HepG2 (cell line): ENCODE measurements at regions not wholly inside any gene's neighbourhood (a gene's known extent, or its start where the extent isn't known, plus 50 kb on each side); places are given as distances from the start of the nearest gene placed in this dataset.
"Not testable (repeated sequence)": the region's sequence is repeated elsewhere in the genome, so short reads cannot be mapped to it uniquely, and the experiment has no call there.

ENCODE experiments used
- ATAC-seq: fragments of 200-7000 bp; cut with Tn5 transposase; 3 replicates; pipeline ENCODE4 v1.9.1; 2020; ENCODE audit warnings: mild to moderate bottlenecking, moderate library complexity
- BruUV-seq: library from RNA; stranded (reverse); fragments of 400-500 nt; replicated peaks from 2 replicates; lab custom pipeline; 2021; lab: Mats Ljungman, UMichigan
- CTCF ChIA-PET: fragments of 300-600 bp; formaldehyde crosslinking; extraction: SDS; loops from one replicate; lab custom pipeline; 2021; ENCODE audit warnings: low total read pairs, inconsistent platforms, low intra/inter-chr PET ratio; lab: Yijun Ruan, JAX
- POLR2A ChIA-PET: fragments of 350-600 bp; sonication (Branson Sonifier 250); formaldehyde crosslinking; loops from one replicate; lab custom pipeline; 2020; ENCODE audit warnings: antibody characterized with exemption, inconsistent platforms; lab: Yijun Ruan, JAX
- DNase-seq: peaks from one replicate; pipeline ENCODE4 v3.0.0-alpha.2; 2015; ENCODE audit warnings: low spot score
- FAIRE-seq: peaks from 3 replicates; lab custom pipeline; 2011; peaks lifted over from hg19 to GRCh38; lab: Jason Lieb, UNC
- H2AFZ ChIP-seq: one replicate; pipeline ENCODE4 v1.6.1; 2011; ENCODE audit warnings: low read length, inconsistent platforms
- H3K27ac ChIP-seq: fragments of 300-600 bp; 3 replicates; pipeline ENCODE4 v1.8.0; 2011; ENCODE audit warnings: mixed run types, mild to moderate bottlenecking, mixed read lengths, low read length, inconsistent platforms; ENCODE audit not compliant: insufficient read depth; ENCODE audit errors: extremely low read length
- H3K27me3 ChIP-seq, 2 experiments: fragments of 200-600 bp in 1 of 2; 2 replicates in 1 of 2; 3 replicates in 1 of 2; pipeline versions ENCODE4 v1.6.0 to v1.8.0; 2011; ENCODE audit warnings: low read length in 2 of 2, mild to moderate bottlenecking in 2 of 2, moderate library complexity in 2 of 2, inconsistent platforms in 1 of 2; ENCODE audit not compliant: insufficient read depth in 2 of 2, control insufficient read depth in 1 of 2
- H3K36me3 ChIP-seq, 2 experiments: fragments of 200-600 bp in 1 of 2; replicated peaks in 1 of 2; 2 replicates in 1 of 2; 3 replicates in 1 of 2; pipeline versions ENCODE4 v1.5.1 to v1.8.0; 2011; ENCODE audit warnings: low read length in 2 of 2, inconsistent platforms in 1 of 2; ENCODE audit not compliant: insufficient read depth in 2 of 2, control insufficient read depth in 1 of 2
- H3K4me1 ChIP-seq: 2 replicates; pipeline ENCODE4 v1.5.1; 2012; ENCODE audit warnings: low read length, inconsistent platforms; ENCODE audit not compliant: insufficient read depth
- H3K4me2 ChIP-seq: 2 replicates; pipeline ENCODE4 v1.6.0; 2011; ENCODE audit warnings: low read depth, low read length, inconsistent platforms
- H3K4me3 ChIP-seq, 3 experiments: fragments of 200-600 bp in 1 of 3; sonication (generic), shearing (Covaris generic) in 1 of 3; replicated peaks in 1 of 3; 2 replicates each; pipeline ENCODE4 v1.5.1; 2011 to 2016; ENCODE audit warnings: low read length in 3 of 3, inconsistent platforms in 2 of 3, low read depth in 2 of 3, mild to moderate bottlenecking in 2 of 3, control low read depth in 1 of 3, mixed read lengths in 1 of 3; ENCODE audit not compliant: insufficient read depth in 1 of 3
- H3K79me2 ChIP-seq: one replicate; pipeline ENCODE4 v1.6.1; 2011; ENCODE audit warnings: low read length, inconsistent platforms; ENCODE audit not compliant: insufficient read depth
- H3K9ac ChIP-seq: 2 replicates; pipeline ENCODE4 v1.6.0; 2011; ENCODE audit warnings: mild to moderate bottlenecking, low read depth, low read length, inconsistent platforms; ENCODE audit not compliant: insufficient read depth
- H3K9me3 ChIP-seq: 2 replicates; pipeline ENCODE4 v1.5.1; 2012; ENCODE audit warnings: mild to moderate bottlenecking, low read length
- H4K20me1 ChIP-seq: 2 replicates; pipeline ENCODE4 v1.6.0; 2011; ENCODE audit warnings: inconsistent platforms, mild to moderate bottlenecking, low read length, moderate library complexity; ENCODE audit not compliant: insufficient read depth
- ARNT2 ChIP-seq: sonication (generic); formaldehyde crosslinking; IDR thresholded peaks from 2 replicates; pipeline ENCODE4 v1.8.0; 2022; ENCODE audit warnings: mild to moderate bottlenecking, low read depth, missing genetic modification reagents, moderate library complexity
- BRCA1 ChIP-seq: sonication (generic); formaldehyde crosslinking; IDR thresholded peaks from 2 replicates; pipeline ENCODE4 v1.4.0; 2020; ENCODE audit warnings: missing genetic modification reagents
- MED13 ChIP-seq: sonication (generic); formaldehyde crosslinking; IDR thresholded peaks from 2 replicates; pipeline ENCODE4 v1.5.0; 2020; ENCODE audit warnings: missing genetic modification reagents
- PLRG1 ChIP-seq: fragments of 450-650 bp; conservative IDR thresholded peaks from 2 replicates; pipeline ENCODE4 v1.6.1; 2016
- SKI ChIP-seq: fragments of 450-650 bp; IDR thresholded peaks from one replicate; pipeline ENCODE4 v1.6.1; 2018; ENCODE audit warnings: mild to moderate bottlenecking; ENCODE audit not compliant: partially characterized antibody
- THAP9 ChIP-seq: sonication (generic); formaldehyde crosslinking; IDR thresholded peaks from 2 replicates; pipeline ENCODE4; 2020; ENCODE audit warnings: missing genetic modification reagents, mild to moderate bottlenecking, borderline replicate concordance
- TRIM22 ChIP-seq: fragments of 450-650 bp; IDR thresholded peaks from 2 replicates; pipeline ENCODE4 v1.6.1; 2017
- ZNF468 ChIP-seq: sonication (generic); formaldehyde crosslinking; IDR thresholded peaks from 2 replicates; pipeline ENCODE4 v1.8.0; 2022; ENCODE audit warnings: mild to moderate bottlenecking, moderate library complexity, missing genetic modification reagents
- ZNF530 ChIP-seq: sonication (generic); formaldehyde crosslinking; IDR thresholded peaks from 2 replicates; pipeline ENCODE4 v1.5.0; 2020; ENCODE audit warnings: low read depth, mild to moderate bottlenecking, missing genetic modification reagents
- WGBS: methylation state at CpG from one replicate; pipeline ENCODE4 v1.1.6; 2017; ENCODE audit warnings: low lambda C conversion rate; 5-methylcytosine and 5-hydroxymethylcytosine counted together
- in situ Hi-C: cut with HindIII; loops from 2 replicates; pipeline ENCODE4 v1.10.0; 2017; ENCODE audit warnings: low pct_unique_long_range_greater_than_20kb; ENCODE audit not compliant: extremely low pct_ligation_motif_present
- intact Hi-C: fragments of 100-400 bp; cut with micrococcal nuclease; formaldehyde crosslinking; loops from one replicate; pipeline ENCODE4 v1.10.0; 2022; ENCODE audit not compliant: unreplicated experiment
- TF ChIP-seq, protein P1 (sequence below): sonication (generic); formaldehyde crosslinking; conservative IDR thresholded peaks from 2 replicates; pipeline ENCODE4 v1.8.0; 2022; ENCODE audit warnings: low read depth, missing genetic modification reagents

GRCh38 chr15:75783566-75783965 is 59.7 kb upstream of the UBE2Q2 start:
- H3K9me3 ChIP-seq, ATAC-seq, CTCF ChIA-PET, H3K9ac ChIP-seq, in situ Hi-C loops, H3K36me3 ChIP-seq, BruUV-seq, H3K4me3 ChIP-seq, H2AFZ ChIP-seq, DNase-seq, H3K79me2 ChIP-seq, H3K4me2 ChIP-seq, FAIRE-seq, H4K20me1 ChIP-seq, intact Hi-C loops, H3K27ac ChIP-seq, POLR2A ChIA-PET, H3K4me1 ChIP-seq: not testable (repeated sequence)
- 22% methylated on average over 3 of the region's 3 CpGs for WGBS
- H3K27me3 ChIP-seq: peaks cover 3 to 19% of the 10 kb centered on the region in 2 experiments

GRCh38 chr15:75782926-75783325 is 60.3 kb upstream of the UBE2Q2 start:
- H3K36me3 ChIP-seq: no peaks in the 10 kb centered on the region
- intact Hi-C loops: no loop called here
- WGBS: 72% methylated on average over 9 of the region's 11 CpGs
- H3K4me3 ChIP-seq: no peak overlapping the region
- TF ChIP-seq MED13 (CRISPR knock-in tag) (no peak), ZNF468 (CRISPR knock-in tag) (no peak), TRIM22 (no peak), SKI (no peak), ARNT2 (CRISPR knock-in tag) (no peak), PLRG1 (no peak), BRCA1 (CRISPR knock-in tag) (no peak), THAP9 (no peak), ZNF530 (no peak)
- TF ChIP-seq, protein P1, sequence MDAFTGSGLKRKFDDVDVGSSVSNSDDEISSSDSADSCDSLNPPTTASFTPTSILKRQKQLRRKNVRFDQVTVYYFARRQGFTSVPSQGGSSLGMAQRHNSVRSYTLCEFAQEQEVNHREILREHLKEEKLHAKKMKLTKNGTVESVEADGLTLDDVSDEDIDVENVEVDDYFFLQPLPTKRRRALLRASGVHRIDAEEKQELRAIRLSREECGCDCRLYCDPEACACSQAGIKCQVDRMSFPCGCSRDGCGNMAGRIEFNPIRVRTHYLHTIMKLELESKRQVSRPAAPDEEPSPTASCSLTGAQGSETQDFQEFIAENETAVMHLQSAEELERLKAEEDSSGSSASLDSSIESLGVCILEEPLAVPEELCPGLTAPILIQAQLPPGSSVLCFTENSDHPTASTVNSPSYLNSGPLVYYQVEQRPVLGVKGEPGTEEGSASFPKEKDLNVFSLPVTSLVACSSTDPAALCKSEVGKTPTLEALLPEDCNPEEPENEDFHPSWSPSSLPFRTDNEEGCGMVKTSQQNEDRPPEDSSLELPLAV (CRISPR knock-in tag): no peak
- no peak overlapping the region for H3K4me2 ChIP-seq
- BruUV-seq: no TSS peak
- H3K9me3 ChIP-seq: no peaks in the 10 kb centered on the region
- no peak overlapping the region for H3K9ac ChIP-seq
- H2AFZ ChIP-seq: no peak overlapping the region
- ATAC-seq (no peak), DNase-seq (no peak), FAIRE-seq (no peak)
- CTCF ChIA-PET: no interaction called here
- in situ Hi-C loops: no loop called here
- no peak overlapping the region for H3K27ac ChIP-seq
- H3K4me1 ChIP-seq: peaks cover 6% of the 10 kb centered on the region; the same call in 1 of the 2 replicates
- POLR2A ChIA-PET: no interaction called here
- H4K20me1 ChIP-seq: no peaks in the 10 kb centered on the region
- no peaks in the 10 kb centered on the region for H3K79me2 ChIP-seq
- peaks cover 3 to 19% of the 10 kb centered on the region in 2 experiments for H3K27me3 ChIP-seq
